Nephron (organoid): ENCODE measurements at regions not wholly inside any gene's neighbourhood (a gene's known extent, or its start where the extent isn't known, plus 50 kb on each side); places are given as distances from the start of the nearest gene placed in this dataset.
A peak's percentile ranks its signal among the peaks of the same experiment; 100 is the strongest.

ENCODE experiments used
- H3K27ac Mint-ChIP-seq, 3 experiments: 2 replicates each; pipeline ENCODE4 v1.8.0; 2020; ENCODE audit warnings: mixed read lengths in 3 of 3, mild to moderate bottlenecking in 2 of 3, moderate library complexity in 1 of 3
- H3K27me3 Mint-ChIP-seq: 2 replicates; pipeline ENCODE4 v1.8.0; 2021; ENCODE audit warnings: low read depth, mild to moderate bottlenecking, moderate library complexity, mixed read lengths
- H3K36me3 Mint-ChIP-seq: 2 replicates; pipeline ENCODE4 v1.8.0; 2020; ENCODE audit warnings: low read depth, mixed read lengths
- H3K4me1 Mint-ChIP-seq: 2 replicates; pipeline ENCODE4 v1.8.0; 2020; ENCODE audit warnings: mixed read lengths
- H3K4me3 Mint-ChIP-seq, 3 experiments: 2 replicates each; pipeline ENCODE4 v1.8.0; 2020; ENCODE audit warnings: mild to moderate bottlenecking in 3 of 3, mixed read lengths in 3 of 3, moderate library complexity in 2 of 3
- H3K9me3 Mint-ChIP-seq: 2 replicates; pipeline ENCODE4 v1.8.0; 2020; ENCODE audit warnings: mixed read lengths
- TF ChIP-seq, protein P1 (sequence below), 3 experiments: fragments of 200-600 bp; sonication (generic); IDR thresholded peaks; one replicate each; pipeline ENCODE4 v1.5.0; 2021; ENCODE audit warnings: antibody characterized with exemption in 3 of 3; ENCODE audit not compliant: unreplicated experiment in 3 of 3

GRCh38 chr1:217921126-217921904, 290.2 kb downstream of the SPATA17 start:
- TF ChIP-seq, protein P1, sequence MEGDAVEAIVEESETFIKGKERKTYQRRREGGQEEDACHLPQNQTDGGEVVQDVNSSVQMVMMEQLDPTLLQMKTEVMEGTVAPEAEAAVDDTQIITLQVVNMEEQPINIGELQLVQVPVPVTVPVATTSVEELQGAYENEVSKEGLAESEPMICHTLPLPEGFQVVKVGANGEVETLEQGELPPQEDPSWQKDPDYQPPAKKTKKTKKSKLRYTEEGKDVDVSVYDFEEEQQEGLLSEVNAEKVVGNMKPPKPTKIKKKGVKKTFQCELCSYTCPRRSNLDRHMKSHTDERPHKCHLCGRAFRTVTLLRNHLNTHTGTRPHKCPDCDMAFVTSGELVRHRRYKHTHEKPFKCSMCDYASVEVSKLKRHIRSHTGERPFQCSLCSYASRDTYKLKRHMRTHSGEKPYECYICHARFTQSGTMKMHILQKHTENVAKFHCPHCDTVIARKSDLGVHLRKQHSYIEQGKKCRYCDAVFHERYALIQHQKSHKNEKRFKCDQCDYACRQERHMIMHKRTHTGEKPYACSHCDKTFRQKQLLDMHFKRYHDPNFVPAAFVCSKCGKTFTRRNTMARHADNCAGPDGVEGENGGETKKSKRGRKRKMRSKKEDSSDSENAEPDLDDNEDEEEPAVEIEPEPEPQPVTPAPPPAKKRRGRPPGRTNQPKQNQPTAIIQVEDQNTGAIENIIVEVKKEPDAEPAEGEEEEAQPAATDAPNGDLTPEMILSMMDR (IDR thresholded peaks at IDR 0.05; ENCODE audit: unreplicated experiment in 3 of 3) = no peak
- Mint-ChIP-seq H3K36me3 (no peaks in the 10 kb centered on the region), H3K4me1 (no peaks in the 10 kb centered on the region), H3K27me3 (peaks cover 29% of the 10 kb centered on the region), H3K9me3 (no peaks in the 10 kb centered on the region), H3K4me3 (no peak overlapping the region), H3K27ac (no peak overlapping the region)

GRCh38 chr1:217924924-217925323, 293.8 kb downstream of the SPATA17 start:
- TF ChIP-seq, protein P1 (IDR thresholded peaks at IDR 0.05; ENCODE audit: unreplicated experiment in 3 of 3) = no peak
- Mint-ChIP-seq H3K9me3 (no peaks in the 10 kb centered on the region), H3K4me3 (no peak overlapping the region), H3K4me1 (peaks cover 10% of the 10 kb centered on the region), H3K27ac (no peak overlapping the region), H3K36me3 (no peaks in the 10 kb centered on the region), H3K27me3 (peaks cover 26% of the 10 kb centered on the region)

GRCh38 chr1:217929213-217929885, 298.2 kb downstream of the SPATA17 start:
- Mint-ChIP-seq H3K27ac (no peak overlapping the region), H3K27me3 (peaks cover 25% of the 10 kb centered on the region), H3K4me1 (peaks cover 13% of the 10 kb centered on the region), H3K9me3 (no peaks in the 10 kb centered on the region), H3K36me3 (no peaks in the 10 kb centered on the region), H3K4me3 (peak overlapping the region in 2 of 3 experiments; percentile 59 to 63)
- TF ChIP-seq, protein P1 (IDR thresholded peaks at IDR 0.05; ENCODE audit: unreplicated experiment in 3 of 3) = no peak

- no peaks in the 10 kb centered on the region for H3K9me3 Mint-ChIP-seq
- TF ChIP-seq, protein P1 (IDR thresholded peaks at IDR 0.05; ENCODE audit: unreplicated experiment in 3 of 3) = no peak
- peaks cover 14% of the 10 kb centered on the region for H3K4me1 Mint-ChIP-seq
- no peak overlapping the region for H3K4me3 Mint-ChIP-seq
- H3K36me3 Mint-ChIP-seq = no peaks in the 10 kb centered on the region
- peaks cover 35% of the 10 kb centered on the region for H3K27me3 Mint-ChIP-seq
- no peak overlapping the region for H3K27ac Mint-ChIP-seq
Measured at GRCh38 chr1:217943361-217943760, 312.2 kb downstream of the SPATA17 start.

GRCh38 chr1:217944550-217944949, 313.4 kb downstream of the SPATA17 start:
- TF ChIP-seq, protein P1 (IDR thresholded peaks at IDR 0.05; ENCODE audit: unreplicated experiment in 3 of 3) = no peak
- peaks cover 12% of the 10 kb centered on the region for H3K4me1 Mint-ChIP-seq
- no peaks in the 10 kb centered on the region for H3K36me3 Mint-ChIP-seq
- no peak overlapping the region for H3K27ac Mint-ChIP-seq
- no peaks in the 10 kb centered on the region for H3K9me3 Mint-ChIP-seq
- no peak overlapping the region for H3K4me3 Mint-ChIP-seq
- H3K27me3 Mint-ChIP-seq = peaks cover 39% of the 10 kb centered on the region
